ENCODE measurements at regions not wholly inside any gene's neighbourhood (a gene's known extent, or its start where the extent isn't known, plus 50 kb on each side); places are given as distances from the start of the nearest gene placed in this dataset.
"Not testable (repeated sequence)": the region's sequence is repeated elsewhere in the genome, so short reads cannot be mapped to it uniquely, and the experiment has no call there.

DNA sequence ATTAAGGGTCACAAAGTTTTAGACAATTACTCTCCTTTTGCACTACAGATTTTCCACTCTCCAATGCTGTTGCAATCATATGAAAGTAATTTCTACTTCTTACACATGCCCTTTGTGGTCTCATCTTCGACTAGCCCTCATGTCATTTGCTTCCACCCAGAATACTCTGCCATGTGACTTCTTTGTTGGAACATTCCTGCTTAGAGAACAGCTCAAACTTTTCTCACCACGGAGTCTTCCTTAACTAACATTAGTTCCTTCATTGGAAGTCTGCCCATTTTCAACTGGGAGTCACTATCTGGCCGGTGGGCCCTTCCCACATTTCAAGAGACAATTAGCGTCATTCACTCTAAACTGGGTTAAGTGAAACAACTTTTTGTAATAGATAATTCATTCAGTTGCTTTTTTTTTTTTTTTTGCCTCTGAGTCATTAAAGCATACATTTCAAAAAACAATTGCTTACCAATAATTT lies 142.6 kb upstream of the PALMD start:
- Histone ChIP-seq H3K36me3 (ENCODE audit: insufficient read depth, low read length) (no peaks in the 10 kb centered on the region), H3K79me2 (ENCODE audit: insufficient read depth, low read length) (no peaks in the 10 kb centered on the region), H3F3A (ENCODE audit: low read depth) (no peaks in the 10 kb centered on the region), H3K9me3 (ENCODE audit: insufficient read depth, low read depth, low read length) (peaks cover 3% of the 10 kb centered on the region; the same call in 1 of the 2 replicates), H4K20me1 (ENCODE audit: insufficient read depth, low read length, poor library complexity, severe bottlenecking) (no peaks in the 10 kb centered on the region), H2AFZ (ENCODE audit: low read length) (peak overlapping the region; percentile 75; the same call in 1 of the 2 replicates), H3K9me2 (replicated peaks; ENCODE audit: low read depth, low read length) (no peaks in the 10 kb centered on the region), H3K4me1 (ENCODE audit: insufficient read depth, low read length, poor library complexity, severe bottlenecking) (peaks cover 44% of the 10 kb centered on the region), H3K4me3 (ENCODE audit: low read length, poor library complexity, severe bottlenecking) (peak overlapping the region; percentile 22), H3K4me2 (ENCODE audit: low read depth, low read length, poor library complexity, severe bottlenecking) (peak overlapping the region; percentile 56), H3K9ac (ENCODE audit: low read depth, low read length, poor library complexity, severe bottlenecking) (peak overlapping the region; percentile 17), H3K27me3 (ENCODE audit: insufficient read depth, low read length, poor library complexity, severe bottlenecking) (no peaks in the 10 kb centered on the region)
- TF ChIP-seq EZH2phosphoT487 (IDR thresholded peaks at IDR 0.05; ENCODE audit: borderline replicate concordance): no peak
- no peak for TF ChIP-seq CTCF (conservative IDR thresholded peaks at IDR 0.05; ENCODE audit: low read length)

- no peak overlapping the region for H3K4me2 ChIP-seq (ENCODE audit: low read depth, low read length, poor library complexity, severe bottlenecking)
- no peak overlapping the region for H3K9ac ChIP-seq (ENCODE audit: low read depth, low read length, poor library complexity, severe bottlenecking)
- no peaks in the 10 kb centered on the region for H3F3A ChIP-seq (ENCODE audit: low read depth)
- H3K27me3 ChIP-seq (ENCODE audit: insufficient read depth, low read length, poor library complexity, severe bottlenecking): no peaks in the 10 kb centered on the region
- peaks cover 44% of the 10 kb centered on the region for H3K4me1 ChIP-seq (ENCODE audit: insufficient read depth, low read length, poor library complexity, severe bottlenecking)
- H3K79me2 ChIP-seq (ENCODE audit: insufficient read depth, low read length): no peaks in the 10 kb centered on the region
- TF ChIP-seq CTCF (conservative IDR thresholded peaks at IDR 0.05; ENCODE audit: low read length): no peak
- TF ChIP-seq EZH2phosphoT487 (IDR thresholded peaks at IDR 0.05; ENCODE audit: borderline replicate concordance): no peak
- peak overlapping the region; percentile 80 for H2AFZ ChIP-seq (ENCODE audit: low read length)
- H4K20me1 ChIP-seq (ENCODE audit: insufficient read depth, low read length, poor library complexity, severe bottlenecking): no peaks in the 10 kb centered on the region
- peaks cover 4% of the 10 kb centered on the region; the same call in 1 of the 2 replicates for H3K9me3 ChIP-seq (ENCODE audit: insufficient read depth, low read depth, low read length)
- no peaks in the 10 kb centered on the region for H3K9me2 ChIP-seq (replicated peaks; ENCODE audit: low read depth, low read length)
- H3K4me3 ChIP-seq (ENCODE audit: low read length, poor library complexity, severe bottlenecking): no peak overlapping the region
- H3K36me3 ChIP-seq (ENCODE audit: insufficient read depth, low read length): no peaks in the 10 kb centered on the region
These were observed 141.6 kb upstream of the PALMD start for GRCh38 chr1:99504287-99504686.

- no peaks in the 10 kb centered on the region for H4K20me1 ChIP-seq (ENCODE audit: insufficient read depth, low read length, poor library complexity, severe bottlenecking)
- H3F3A ChIP-seq (ENCODE audit: low read depth): no peaks in the 10 kb centered on the region
- no peak overlapping the region for H2AFZ ChIP-seq (ENCODE audit: low read length)
- no peak overlapping the region for H3K4me3 ChIP-seq (ENCODE audit: low read length, poor library complexity, severe bottlenecking)
- no peak overlapping the region for H3K9ac ChIP-seq (ENCODE audit: low read depth, low read length, poor library complexity, severe bottlenecking)
- H3K36me3 ChIP-seq (ENCODE audit: insufficient read depth, low read length): no peaks in the 10 kb centered on the region
- peaks cover 4% of the 10 kb centered on the region; the same call in 1 of the 2 replicates for H3K9me3 ChIP-seq (ENCODE audit: insufficient read depth, low read depth, low read length)
- TF ChIP-seq EZH2phosphoT487 (IDR thresholded peaks at IDR 0.05; ENCODE audit: borderline replicate concordance): no peak
- no peak overlapping the region for H3K4me2 ChIP-seq (ENCODE audit: low read depth, low read length, poor library complexity, severe bottlenecking)
- H3K27me3 ChIP-seq (ENCODE audit: insufficient read depth, low read length, poor library complexity, severe bottlenecking): no peaks in the 10 kb centered on the region
- no peaks in the 10 kb centered on the region for H3K9me2 ChIP-seq (replicated peaks; ENCODE audit: low read depth, low read length)
- no peaks in the 10 kb centered on the region for H3K79me2 ChIP-seq (ENCODE audit: insufficient read depth, low read length)
- peaks cover 30% of the 10 kb centered on the region for H3K4me1 ChIP-seq (ENCODE audit: insufficient read depth, low read length, poor library complexity, severe bottlenecking)
These were observed 139.3 kb upstream of the PALMD start for GRCh38 chr1:99506631-99507030.

DNA sequence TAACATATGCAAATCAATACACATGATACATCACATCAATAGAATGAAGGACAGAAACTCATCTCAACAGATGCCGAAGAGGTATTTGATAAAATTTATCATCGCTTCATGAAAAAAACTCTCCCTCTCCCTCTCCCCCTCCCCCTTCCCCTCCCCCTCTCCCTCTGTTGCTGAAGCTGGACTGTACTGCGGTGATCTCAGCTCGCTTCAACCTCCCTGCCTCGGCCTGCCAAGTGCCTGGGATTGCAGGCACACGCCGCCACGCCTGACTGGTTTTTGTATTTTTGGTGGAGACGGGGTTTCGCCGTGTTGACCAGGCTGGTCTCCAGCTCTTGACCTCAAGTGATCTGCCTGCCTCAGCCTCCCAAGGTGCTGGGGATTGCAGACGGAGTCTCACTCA lies 138.5 kb upstream of the PALMD start:
- not testable (repeated sequence) for H3K9me3 ChIP-seq (ENCODE audit: insufficient read depth, low read depth, low read length); H3K9me2 ChIP-seq (replicated peaks; ENCODE audit: low read depth, low read length); H3K27me3 ChIP-seq (ENCODE audit: insufficient read depth, low read length, poor library complexity, severe bottlenecking)

More for the DNA sequence above, 138.5 kb upstream of the PALMD start:
- H3K36me3 ChIP-seq (ENCODE audit: insufficient read depth, low read length); H3K79me2 ChIP-seq (ENCODE audit: insufficient read depth, low read length); H3K4me3 ChIP-seq (ENCODE audit: low read length, poor library complexity, severe bottlenecking); H2AFZ ChIP-seq (ENCODE audit: low read length); H3K4me2 ChIP-seq (ENCODE audit: low read depth, low read length, poor library complexity, severe bottlenecking); H3F3A ChIP-seq (ENCODE audit: low read depth); H3K9ac ChIP-seq (ENCODE audit: low read depth, low read length, poor library complexity, severe bottlenecking); H4K20me1 ChIP-seq (ENCODE audit: insufficient read depth, low read length, poor library complexity, severe bottlenecking): not testable (repeated sequence)
- H3K4me1 ChIP-seq (ENCODE audit: insufficient read depth, low read length, poor library complexity, severe bottlenecking): peaks cover 23% of the 10 kb centered on the region
